Left renal cortex interstitium (tissue), 4 donors: ENCODE measurements at regions not wholly inside any gene's neighbourhood (a gene's known extent, or its start where the extent isn't known, plus 50 kb on each side); places are given as distances from the start of the nearest gene placed in this dataset.

ENCODE experiments used
- DNase-seq, 4 donors: peaks; one replicate each; pipeline ENCODE4 v3.0.0-alpha.2; 2013; ENCODE audit warnings: low read depth in 4 of 4, low spot score in 2 of 4, missing footprints in 1 of 4

DNA sequence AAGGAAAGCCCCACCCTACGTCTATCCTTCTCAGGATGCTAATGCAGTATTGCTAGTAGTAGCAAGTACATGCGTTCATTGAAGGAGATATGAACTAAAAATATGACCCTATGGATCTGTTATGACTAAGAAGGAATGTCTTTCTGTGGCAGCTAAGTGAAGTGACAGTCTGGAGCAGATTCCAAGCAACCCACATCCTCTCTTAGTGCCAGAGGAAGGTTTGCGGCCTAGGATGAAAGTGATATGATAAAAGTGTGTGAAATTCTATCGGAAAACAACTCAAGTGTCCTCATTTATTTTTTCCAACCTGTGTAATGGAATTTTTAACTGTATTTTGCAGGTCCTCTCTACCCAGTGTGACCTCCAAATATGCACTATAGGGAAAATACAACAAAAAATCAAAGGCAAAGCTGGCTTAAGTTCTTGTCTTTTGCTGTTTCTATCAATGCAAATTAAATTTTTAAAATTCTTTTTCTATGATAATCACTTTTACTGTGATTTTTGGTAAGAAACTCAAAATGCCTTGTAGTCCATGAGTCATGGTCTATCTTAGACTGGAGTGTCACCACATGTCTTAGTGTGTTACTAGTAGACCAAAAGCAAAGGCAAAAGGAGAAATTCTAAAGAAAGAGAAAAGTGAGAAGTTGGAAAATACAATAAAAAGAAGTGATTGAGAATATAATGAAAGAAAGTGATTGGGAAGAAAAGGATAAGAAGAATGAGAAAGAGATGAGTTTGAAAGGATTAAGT lies 161.2 kb upstream of the TMCO5A start:
- DNase-seq: no peak

DNA sequence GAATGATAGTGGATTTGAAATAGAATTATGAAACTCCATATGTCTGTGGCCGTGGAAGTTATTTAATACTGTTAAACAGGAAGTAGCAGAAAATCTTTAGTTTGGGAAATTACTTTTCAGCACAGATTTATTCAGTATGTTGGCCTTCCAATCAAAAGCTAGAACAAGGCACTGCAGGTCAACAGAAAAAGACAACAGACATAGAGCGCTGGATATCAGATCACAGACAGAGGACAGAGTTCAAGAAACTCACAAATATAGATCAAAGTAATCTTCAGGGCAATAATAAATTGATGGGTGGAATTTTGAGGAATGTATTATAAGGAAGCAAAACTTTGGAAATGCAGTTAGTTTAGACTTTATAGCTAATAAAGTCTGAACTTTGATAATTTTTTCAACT lies 159.5 kb upstream of the TMCO5A start:
- no peak for DNase-seq

DNA sequence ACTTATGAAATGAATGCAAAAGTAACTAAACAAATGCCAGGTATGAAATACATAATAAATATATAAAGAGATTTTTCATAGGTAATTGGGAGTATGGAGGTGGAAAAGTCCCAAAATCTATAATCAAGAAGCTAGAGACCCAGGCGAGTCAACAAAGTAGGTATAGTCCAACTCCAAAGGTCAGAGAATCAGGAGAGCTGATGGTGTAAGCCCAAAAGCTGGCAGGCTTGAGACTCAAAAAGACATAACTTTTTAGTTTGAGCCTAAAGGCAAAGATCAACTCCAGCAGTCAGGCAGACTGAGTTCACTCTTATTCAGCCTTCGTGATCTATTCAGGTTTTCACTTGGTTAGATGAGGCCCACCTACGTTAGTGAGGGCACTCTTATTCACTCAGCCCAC lies 157.4 kb upstream of the TMCO5A start:
- DNase-seq: no peak

DNA sequence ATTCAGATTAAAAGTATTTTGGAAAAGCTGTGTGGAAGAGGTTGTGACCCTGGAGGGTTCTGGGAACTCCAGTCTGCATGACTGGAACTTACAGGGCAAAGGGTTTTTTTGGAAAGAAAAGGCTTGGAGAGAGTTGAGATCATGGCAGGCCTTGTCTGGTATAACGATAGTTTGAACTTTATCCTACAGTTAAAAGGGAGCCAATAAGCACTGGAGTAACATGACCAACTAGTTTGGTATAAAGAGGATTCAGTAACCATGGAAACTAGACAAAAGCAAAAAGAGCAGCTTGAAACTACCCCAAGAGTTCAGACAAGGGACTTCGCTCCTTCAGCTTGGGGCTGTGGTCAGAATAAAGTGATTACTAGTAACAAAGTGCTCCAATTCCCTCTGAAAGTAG lies 151.2 kb upstream of the TMCO5A start:
- DNase-seq: no peak

DNA sequence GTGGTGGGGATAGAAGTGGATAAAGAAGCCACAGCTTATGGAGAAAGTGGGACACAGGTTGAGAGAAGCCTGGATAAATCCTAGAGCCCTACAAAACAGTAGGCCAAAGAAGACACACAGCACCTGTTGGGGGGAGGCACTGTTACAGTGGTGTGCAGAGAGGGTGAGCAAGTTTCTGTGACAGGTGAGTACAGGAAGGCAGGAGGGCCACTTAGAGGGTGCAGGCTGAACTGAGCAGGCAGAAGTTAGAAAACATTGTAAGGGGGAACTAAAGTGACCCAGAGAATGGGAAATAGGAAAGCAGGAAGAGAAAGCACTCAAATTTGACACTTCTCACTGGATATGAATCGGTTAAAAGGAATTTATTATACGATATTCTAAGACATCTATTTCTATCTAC lies 146.1 kb upstream of the TMCO5A start:
- no peak for DNase-seq

DNA sequence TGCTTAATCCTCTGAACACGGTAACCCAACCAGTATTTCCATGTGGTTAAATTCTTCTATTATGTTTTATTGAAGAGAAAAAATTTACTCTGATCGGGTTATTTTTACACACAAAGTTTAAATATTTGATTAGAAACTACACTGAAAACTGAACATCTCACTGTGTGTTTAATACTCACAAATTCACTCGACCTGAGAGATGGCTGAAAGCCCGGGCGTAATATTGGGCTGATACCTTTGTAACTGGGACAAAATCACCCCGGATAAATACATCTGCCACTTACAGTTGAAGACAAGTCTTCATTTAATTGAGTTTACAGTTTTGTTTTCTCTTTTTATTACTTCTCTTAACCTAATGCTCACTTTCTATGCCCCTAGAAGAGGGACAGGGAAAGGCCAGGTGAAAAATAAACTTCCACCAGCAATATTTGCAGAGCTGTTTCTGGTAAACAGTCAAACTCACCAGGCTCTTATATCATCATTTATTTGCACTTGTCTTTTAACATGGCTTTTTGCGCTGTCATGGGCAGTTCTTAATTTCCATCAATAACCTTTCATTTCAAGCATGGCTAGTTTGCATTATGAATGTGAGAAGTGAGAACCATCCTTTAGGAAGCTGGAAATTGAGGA lies 145.6 kb upstream of the TMCO5A start:
- no peak for DNase-seq

DNA sequence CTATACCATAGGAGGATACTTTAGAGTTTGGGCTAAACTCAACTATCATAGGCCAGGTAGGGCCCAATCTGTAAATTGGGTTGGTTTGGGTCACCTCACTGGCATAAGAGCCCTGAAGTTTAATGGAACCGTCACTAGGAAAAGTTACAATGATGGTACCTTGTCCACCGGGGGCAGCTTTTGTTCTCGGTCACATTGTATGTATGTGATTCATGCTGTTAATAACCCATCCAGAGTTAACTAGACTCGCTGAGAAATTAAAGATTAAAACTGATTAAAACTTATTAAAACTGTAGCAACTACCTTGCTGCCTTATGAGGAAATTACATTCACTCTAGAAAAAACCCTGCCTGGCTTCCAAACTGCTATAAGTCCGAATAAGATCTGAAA lies 145.0 kb upstream of the TMCO5A start:
- DNase-seq: no peak

DNA sequence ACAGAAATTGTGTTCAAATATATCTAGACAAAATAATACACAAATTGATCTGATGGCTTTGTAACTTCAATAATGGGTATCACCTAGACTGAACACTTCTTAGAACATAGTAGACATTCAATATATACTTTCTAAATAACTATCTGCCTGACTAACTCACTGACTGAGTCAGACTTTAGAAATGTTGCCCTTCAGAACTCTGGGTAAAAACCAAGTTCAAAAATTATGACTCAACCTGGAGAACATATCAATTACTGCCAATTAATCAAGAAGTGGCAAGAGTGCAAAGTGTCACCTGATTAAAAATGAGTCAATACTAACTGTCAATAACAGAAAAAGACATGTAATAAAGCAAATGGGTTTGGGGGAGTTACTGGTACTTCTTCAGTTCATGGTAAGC lies 144.6 kb upstream of the TMCO5A start:
- DNase-seq: no peak

DNA sequence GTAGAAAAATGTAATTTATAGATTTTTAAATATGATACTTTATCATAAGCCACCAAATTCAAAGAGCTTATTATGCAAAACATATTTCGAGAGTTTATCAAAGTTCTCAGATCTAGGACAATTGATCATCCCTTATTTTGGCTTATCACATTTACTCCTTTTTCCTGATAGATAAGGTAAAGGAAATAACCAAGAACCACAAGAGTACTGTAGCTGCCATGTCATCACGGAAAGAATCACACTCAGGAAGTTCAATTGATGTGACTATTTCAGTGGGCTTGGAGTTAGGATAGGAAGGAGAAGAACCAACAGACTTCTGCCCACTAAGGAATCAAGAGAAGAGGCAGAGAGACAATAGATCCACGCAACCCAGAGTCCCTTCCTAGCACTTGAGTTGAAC lies 142.7 kb upstream of the TMCO5A start:
- DNase-seq: no peak

DNA sequence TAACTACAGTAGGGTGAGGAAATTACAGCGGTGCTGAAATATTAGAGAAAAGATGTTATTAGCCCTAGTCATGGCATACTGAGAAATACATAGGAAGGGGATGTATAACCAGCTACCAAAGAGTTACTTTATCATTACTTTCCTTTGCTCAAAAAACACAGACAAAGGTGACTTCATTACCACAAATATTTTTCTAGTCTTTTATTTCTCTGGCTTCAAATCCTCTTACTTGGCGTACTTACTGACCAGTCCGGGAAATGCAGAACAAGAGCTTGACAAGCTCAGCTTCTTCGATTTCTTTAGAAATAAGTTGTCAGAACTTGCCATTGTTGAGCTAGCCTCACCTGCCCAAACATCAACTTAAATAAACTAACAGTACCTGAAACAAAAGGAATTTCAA lies 142.1 kb upstream of the TMCO5A start:
- no peak for DNase-seq

DNA sequence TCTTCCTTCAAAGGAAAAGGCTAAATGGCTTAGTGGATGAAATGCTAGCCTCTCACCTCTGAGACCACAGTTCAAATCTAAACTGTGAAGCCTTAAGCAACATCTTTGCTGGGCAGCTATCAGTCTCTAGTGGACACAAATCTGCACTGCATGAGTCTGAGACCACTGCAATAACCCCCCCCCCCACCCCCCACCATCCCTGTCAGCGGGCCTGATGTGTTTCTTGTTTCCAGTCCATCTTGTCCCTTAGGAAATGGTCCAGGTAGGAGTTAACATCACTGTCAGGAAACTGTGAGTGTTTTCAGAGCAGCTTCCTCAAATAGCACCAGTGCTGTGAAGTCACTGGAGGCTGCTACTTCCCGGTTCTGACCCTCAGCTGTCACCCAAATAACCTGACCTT lies 140.6 kb upstream of the TMCO5A start:
- DNase-seq: no peak

DNA sequence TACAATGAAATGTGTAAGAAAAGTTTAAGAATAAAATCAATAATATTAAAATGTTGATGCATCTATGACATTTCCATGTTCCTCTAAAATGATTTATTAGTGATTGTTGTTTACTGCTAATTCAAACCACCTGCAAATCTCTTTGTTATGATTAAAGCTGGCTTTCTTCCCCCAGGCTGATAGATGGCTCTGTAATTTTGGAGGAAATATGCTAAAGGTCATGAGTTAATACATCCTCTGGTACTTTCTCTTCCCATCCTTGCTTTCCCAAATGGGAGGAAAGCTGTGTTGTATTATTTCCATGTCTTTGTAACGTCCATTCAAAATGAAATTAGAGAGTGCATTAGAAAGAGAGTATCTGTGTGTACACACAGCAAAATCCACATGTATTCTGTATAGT lies 139.5 kb upstream of the TMCO5A start:
- DNase-seq: no peak

DNA sequence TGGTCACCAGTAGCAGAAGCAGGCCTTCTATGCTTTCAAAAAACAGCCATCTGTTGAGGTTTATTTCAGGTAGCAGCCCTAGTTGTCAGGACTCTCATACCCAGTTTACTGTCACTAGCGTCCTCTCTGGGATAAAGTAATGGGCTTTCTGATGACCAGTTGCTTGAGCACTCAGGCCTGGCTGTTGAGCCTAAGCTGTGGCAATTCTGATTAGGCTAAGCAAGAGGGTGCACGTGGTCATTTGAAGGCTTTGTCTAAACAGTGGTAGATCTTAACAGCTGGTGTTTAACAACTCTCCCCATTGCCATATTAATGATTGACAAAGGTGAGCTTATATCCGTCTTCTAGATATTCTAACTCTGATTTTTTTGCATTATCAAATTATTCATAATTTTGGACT lies 132.9 kb upstream of the TMCO5A start:
- DNase-seq: no peak

DNA sequence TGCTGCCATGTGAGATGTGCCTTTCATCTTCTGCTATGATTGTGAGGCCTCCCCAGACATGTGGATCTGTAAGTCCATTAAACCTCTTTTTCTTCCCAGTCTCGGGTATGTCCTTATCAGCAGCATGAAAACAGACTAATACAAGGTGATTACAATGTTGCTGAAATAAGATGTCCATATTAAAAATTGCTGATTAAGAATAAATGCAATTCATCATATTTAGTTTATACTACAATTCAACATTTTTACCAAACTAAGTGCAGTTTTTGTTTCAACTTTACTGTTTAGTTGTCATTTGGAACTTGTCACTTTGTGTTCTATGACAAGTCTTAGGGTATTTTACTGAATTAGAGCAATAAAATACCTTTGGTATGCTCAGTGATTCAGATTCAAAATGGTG lies 127.6 kb upstream of the TMCO5A start:
- DNase-seq: no peak

DNA sequence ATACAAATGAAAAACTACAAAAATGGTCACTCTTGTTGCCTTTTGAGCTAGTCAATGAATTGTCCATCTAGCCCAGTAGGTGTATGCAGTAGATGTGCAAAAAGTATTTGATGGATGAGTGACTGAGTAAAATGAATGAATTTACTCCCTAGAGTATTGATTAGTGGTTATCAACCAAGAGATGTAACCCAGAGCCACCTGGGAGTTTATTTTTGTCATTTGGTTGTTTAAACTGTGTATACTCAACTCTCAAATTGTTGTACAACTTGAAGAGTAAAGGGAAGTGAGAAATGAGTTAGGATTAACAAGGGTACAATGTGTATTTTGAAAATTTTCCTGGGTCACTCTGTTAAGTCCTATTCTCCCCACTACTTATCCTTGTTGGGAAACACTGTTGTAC lies 124.1 kb upstream of the TMCO5A start:
- no peak for DNase-seq

DNA sequence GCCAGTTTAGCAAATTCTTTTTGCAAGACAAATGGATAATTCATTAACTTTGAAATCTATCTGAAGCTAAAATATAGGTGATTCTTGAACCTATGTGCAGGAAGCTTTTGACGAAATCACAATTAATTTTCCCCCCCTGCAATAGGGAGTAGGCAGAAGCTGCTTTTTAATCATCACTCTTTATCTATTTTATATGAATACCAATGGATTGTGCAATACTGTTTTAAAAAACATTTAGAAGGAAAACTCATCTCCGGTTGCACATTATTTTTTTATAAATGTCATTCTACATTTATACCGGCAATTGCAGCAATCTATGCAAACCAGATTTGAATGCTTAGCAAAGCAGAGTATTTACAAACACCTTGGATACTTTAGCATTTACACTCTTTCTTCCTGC lies 121.1 kb upstream of the TMCO5A start:
- no peak for DNase-seq

DNA sequence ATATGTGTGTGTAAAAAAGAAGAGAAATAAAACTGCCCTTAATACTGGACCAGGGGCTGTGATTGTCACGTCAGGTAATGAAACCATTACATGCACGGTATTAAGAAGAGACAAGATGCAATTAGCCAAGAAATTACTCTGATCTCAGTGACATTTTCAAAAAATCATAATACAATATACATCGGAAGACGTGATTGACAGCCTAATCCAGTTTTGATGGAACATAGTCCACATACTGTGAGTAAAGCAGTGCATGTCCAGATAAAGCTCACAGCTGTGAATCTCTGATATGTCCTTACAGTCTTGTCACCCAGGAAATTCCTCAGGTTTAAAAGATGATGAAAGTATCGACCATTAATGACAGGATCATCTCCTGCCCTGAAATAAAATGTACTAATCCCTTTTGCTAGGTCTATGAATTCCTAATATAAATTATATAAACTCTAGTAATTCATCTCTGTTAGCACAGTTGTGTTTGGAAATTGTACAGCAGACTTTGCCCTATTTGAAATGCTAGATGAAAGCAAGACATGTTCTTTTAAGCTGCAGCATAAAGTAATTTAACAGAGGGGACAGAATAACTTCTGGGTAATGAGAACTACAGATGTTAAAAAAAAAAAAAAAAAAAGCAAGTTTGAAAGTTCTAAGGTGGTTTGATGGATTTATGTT lies 119.5 kb upstream of the TMCO5A start:
- DNase-seq: no peak

DNA sequence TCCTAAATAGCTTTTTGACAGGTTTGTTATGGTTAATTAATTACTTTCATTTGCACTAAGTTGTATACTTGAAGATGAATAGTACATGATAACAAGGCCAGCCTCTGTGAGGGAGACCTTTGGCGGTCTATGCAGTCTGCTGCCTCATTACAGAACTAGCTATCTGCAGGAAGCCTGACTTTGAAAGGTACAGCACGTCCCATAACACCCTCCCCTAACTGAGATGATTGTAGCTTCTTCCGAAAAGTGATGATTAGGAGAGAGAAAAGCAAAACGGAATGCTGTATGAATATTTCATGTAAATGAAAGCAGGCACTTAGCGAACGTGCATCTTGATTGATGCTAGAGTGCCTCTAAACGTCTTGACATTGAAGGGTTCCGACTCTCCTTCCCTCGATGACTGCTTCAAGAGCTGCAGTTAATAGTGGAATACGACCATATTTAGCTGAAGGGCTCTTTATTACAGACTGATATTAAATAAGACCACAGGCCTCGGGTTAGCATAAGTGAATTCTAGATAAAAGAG lies 116.2 kb upstream of the TMCO5A start:
- DNase-seq: no peak

DNA sequence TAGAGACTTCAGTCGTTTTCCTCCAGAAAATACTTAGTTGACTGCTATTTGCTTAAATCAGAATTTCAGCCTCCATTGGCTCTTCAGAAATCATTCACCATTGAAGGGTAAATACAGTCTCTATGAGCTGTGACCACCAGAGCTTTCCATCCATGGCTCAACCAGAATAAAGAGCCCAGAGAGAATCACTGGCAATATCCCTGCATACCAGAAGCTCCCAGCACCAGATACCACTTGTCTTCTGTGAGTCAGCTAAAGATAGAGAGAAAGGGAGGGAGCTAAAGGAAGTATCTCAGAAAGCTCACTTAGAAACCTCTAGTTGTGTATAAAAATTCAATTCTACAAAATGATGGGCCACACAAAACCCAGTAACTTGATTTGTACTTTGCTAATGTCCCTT lies 115.2 kb upstream of the TMCO5A start:
- DNase-seq: no peak

DNA sequence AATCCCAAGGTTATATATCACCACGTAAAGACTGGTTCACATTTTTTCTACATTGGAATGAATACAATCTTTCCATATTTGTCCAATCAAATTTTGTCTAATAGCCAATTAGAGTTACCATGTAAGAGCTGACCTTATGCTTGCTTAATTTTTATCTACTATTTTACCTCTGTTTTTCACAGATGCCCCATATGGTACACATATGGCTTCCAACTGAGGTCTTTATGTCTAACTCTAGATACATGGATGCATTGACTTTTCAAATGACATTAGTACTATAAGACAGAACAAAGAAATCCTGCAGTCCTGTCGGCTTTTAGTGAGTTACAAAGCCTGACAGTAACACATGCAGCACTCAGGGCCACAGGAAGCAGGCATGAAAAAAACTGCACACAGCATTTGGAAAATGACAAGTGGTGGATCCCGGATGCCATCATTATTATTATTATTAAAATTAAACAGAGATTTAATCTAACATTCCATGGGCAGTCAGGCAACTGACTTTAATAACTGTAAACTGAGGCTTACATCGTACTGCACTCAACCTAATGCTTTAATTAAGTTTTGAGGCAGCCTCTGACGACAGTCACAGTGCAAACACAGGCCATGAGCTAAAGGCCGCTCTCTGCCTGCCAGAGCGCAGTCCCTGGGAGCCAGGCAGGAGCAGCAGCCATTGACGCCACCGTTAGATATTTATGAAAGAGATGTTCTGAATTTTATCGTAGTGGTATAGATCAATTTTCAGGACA lies 113.9 kb upstream of the TMCO5A start:
- DNase-seq: no peak

DNA sequence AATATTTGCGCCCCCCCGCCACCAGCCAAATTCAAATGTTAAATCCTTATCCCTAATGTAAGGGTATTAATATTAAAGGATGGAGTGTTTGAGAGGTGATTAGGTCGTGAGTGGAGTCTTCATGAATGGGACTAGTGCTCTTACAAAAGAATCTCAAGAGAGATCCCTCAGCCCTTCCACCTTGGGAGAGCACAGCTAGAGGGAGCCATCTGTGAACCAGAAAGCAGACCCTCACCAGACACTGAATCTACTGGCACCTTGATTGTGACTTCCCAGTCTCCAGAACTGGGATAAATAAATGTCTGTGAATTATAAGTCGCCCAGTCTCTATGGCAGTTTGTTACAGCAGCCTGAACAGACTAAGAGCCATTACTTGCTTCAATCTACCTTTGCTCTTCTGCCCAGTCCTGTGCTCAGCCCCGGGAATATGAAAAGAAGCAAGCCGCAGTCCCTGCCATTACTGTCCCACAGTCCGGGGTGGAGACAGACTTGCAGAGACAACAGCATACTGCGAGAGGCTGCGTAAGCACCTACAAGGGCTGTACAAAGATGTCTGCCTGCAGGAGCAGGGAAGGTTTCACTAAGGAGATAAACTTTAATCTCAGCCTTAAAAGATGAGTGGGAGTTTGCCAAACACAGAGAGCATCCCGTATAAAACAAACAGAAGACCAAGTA lies 110.7 kb upstream of the TMCO5A start:
- DNase-seq: no peak
